Lower leg skin (tissue), 4 donors: ENCODE measurements at regions not wholly inside any gene's neighbourhood (a gene's known extent, or its start where the extent isn't known, plus 50 kb on each side); places are given as distances from the start of the nearest gene placed in this dataset.

ENCODE experiments used
- DNase-seq, 2 donors: peaks; one replicate each; pipeline ENCODE4 v3.0.0-alpha.2; 2019; ENCODE audit warnings: low spot score in 2 of 2
- H3K4me3 ChIP-seq: fragments of 200-600 bp; sonication (generic); 2 replicates; pipeline ENCODE4 v1.5.1; 2017; ENCODE audit warnings: mild to moderate bottlenecking, low read depth; ENCODE audit not compliant: poor library complexity, severe bottlenecking
- CTCF ChIP-seq, 3 donors: fragments of 450-650 bp; IDR thresholded peaks; one replicate each; pipeline ENCODE4 v1.5.1; 2016; ENCODE audit warnings: antibody characterized with exemption in 3 of 3, mild to moderate bottlenecking in 3 of 3, moderate library complexity in 2 of 3
- POLR2A ChIP-seq, 2 donors: fragments of 450-650 bp; IDR thresholded peaks; one replicate each; pipeline ENCODE4 v1.6.1; 2016 to 2017; ENCODE audit warnings: antibody characterized with exemption in 2 of 2, mild to moderate bottlenecking in 1 of 2, moderate library complexity in 1 of 2
- WGBS, 2 donors: methylation state at CpG; one replicate each; pipeline ENCODE4 v1.1.5; 2018; 5-methylcytosine and 5-hydroxymethylcytosine counted together
- intact Hi-C: fragments of 100-400 bp; cut with DNase I; formaldehyde crosslinking; loops from one replicate; pipeline ENCODE4 v1.15.0; 2023; ENCODE audit warnings: low total_unique reads

- intact Hi-C loops, result no loop called here
- WGBS, 2 donors, result 40 to 63% methylated on average over 1 of the region's 1 CpG
- TF ChIP-seq CTCF (IDR thresholded peaks at IDR 0.05), result no peak
- TF ChIP-seq POLR2A (IDR thresholded peaks at IDR 0.05), result no peak
- no peak overlapping the region for H3K4me3 ChIP-seq
- no peak for DNase-seq
Observed at GRCh38 chr6:126574301-126574700, 234.4 kb downstream of the CENPW start.

DNA sequence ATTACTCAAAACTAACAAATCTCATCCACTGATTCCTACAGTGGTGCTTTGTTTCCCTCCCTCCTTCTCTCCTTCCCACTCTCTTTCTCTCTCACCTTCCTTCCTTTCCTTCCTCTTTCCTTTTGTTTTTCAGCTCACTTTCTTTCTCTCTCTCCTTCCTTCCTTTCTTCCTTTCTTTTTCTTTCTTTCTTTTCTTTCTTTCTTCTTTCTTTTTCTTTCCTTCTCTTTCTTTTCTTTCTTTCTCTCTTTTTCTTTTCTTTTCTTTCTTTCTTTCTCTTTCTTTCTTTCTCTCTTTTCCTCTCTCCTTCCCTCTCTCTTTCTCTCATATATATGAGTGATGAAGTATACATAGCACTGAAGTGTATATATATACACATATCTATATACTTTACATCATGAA, 241.4 kb downstream of the CENPW start:
- H3K4me3 ChIP-seq, result no peak overlapping the region
- TF ChIP-seq CTCF (IDR thresholded peaks at IDR 0.05) (no peak), POLR2A (IDR thresholded peaks at IDR 0.05) (no peak)
- DNase-seq, result no peak
- intact Hi-C loops, result no loop called here

DNA sequence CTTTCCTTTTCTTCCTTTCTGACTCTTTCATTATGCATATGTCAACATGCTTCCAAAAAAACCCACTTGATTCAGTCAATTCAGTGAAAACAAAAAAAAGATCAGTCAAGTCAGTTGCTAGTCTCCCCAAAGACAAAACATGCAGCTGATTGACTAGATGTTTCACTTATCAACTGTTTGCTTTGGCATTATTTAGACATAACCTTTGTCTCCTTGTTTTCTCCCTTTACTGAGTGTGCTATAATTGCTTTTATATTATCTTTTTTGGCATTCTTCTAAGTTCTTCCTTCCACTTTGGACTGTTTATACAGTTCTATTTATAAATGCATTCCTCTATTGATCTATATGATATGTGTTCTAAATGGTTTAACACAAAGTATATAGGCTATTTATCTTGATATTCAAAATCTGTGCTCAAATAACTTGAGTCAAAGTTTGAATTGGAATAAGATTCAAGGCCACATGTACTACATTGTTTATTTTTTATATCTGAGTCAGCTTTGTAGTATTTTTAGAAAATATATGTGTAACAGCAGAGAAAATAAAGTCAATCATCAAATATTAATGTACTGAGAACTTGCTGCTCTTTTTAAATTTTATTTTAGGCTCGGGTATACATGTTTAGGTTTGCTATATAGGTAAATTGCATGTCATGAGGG, 260.5 kb downstream of the CENPW start:
- no peak for DNase-seq
- 83 to 88% methylated on average over 1 of the region's 1 CpG for WGBS, 2 donors
- no peak overlapping the region for H3K4me3 ChIP-seq
- TF ChIP-seq POLR2A (IDR thresholded peaks at IDR 0.05), result no peak
- no peak for TF ChIP-seq CTCF (IDR thresholded peaks at IDR 0.05)
- intact Hi-C loops, result no loop called here

GRCh38 chr6:126603410-126603809, 263.5 kb downstream of the CENPW start:
- WGBS, 2 donors, result 90 to 98% methylated on average over 4 of the region's 4 CpGs
- no peak overlapping the region for H3K4me3 ChIP-seq
- intact Hi-C loops, result no loop called here
- DNase-seq, result no peak
- TF ChIP-seq CTCF (IDR thresholded peaks at IDR 0.05) (no peak), POLR2A (IDR thresholded peaks at IDR 0.05) (no peak)

- no peak for TF ChIP-seq POLR2A (IDR thresholded peaks at IDR 0.05)
- TF ChIP-seq CTCF (IDR thresholded peaks at IDR 0.05), result no peak
- no peak overlapping the region for H3K4me3 ChIP-seq
- intact Hi-C loops, result no loop called here
- DNase-seq, result no peak
Observed at GRCh38 chr6:126605089-126605488, 265.2 kb downstream of the CENPW start.

- DNase-seq, result no peak
- no peak for TF ChIP-seq CTCF (IDR thresholded peaks at IDR 0.05)
- no peak overlapping the region for H3K4me3 ChIP-seq
- intact Hi-C loops, result no loop called here
- 26 to 41% methylated on average over 1 of the region's 1 CpG for WGBS, 2 donors
Observed at GRCh38 chr6:126607289-126607688, 267.4 kb downstream of the CENPW start.
